ENCODE measurements at regions not wholly inside any gene's neighbourhood (a gene's known extent, or its start where the extent isn't known, plus 50 kb on each side); places are given as distances from the start of the nearest gene placed in this dataset.

GRCh38 chr2:18829251-18829902 lies 240.0 kb upstream of the NT5C1B start:
- WGBS, 2 donors: 25 to 33% methylated on average over 4 of the region's 4 CpGs
- peaks cover 5 to 44% (median 28%) of the 10 kb centered on the region in 9 donors for H3K4me1 ChIP-seq
- DNase-seq (no peak), ATAC-seq (peak in 1 of 8 donors; percentile 24)
- H3K36me3 ChIP-seq: no peaks in the 10 kb centered on the region
- intact Hi-C loops (cut with DNase I): no loop called here
- no peak for TF ChIP-seq CTCF (IDR thresholded peaks at IDR 0.05)
- H3K27me3 ChIP-seq: no peaks in the 10 kb centered on the region
- H3K9me3 ChIP-seq: no peaks in the 10 kb centered on the region
- H3K4me3 ChIP-seq: no peak overlapping the region
- H3K27ac ChIP-seq: peak overlapping the region in 3 of 10 donors; percentile 2 to 31 (median 21)

GRCh38 chr2:18828296-18828695 lies 238.9 kb upstream of the NT5C1B start:
- Histone ChIP-seq H3K4me3 (no peak overlapping the region), H3K36me3 (no peaks in the 10 kb centered on the region), H3K4me1 (peaks cover 5 to 40% (median 28%) of the 10 kb centered on the region in 9 donors), H3K27me3 (no peaks in the 10 kb centered on the region), H3K27ac (no peak overlapping the region), H3K9me3 (no peaks in the 10 kb centered on the region)
- no peak for TF ChIP-seq CTCF (IDR thresholded peaks at IDR 0.05)
- ATAC-seq (no peak), DNase-seq (no peak)
- intact Hi-C loops (cut with DNase I): no loop called here
- WGBS, 2 donors: 84 to 88% methylated on average over 3 of the region's 3 CpGs

- Histone ChIP-seq H3K9me3 (no peaks in the 10 kb centered on the region), H3K4me1 (peaks cover 3 to 18% (median 13%) of the 10 kb centered on the region in 9 donors), H3K4me3 (no peak overlapping the region), H3K27me3 (no peaks in the 10 kb centered on the region), H3K27ac (no peak overlapping the region), H3K36me3 (no peaks in the 10 kb centered on the region)
- no peak for TF ChIP-seq CTCF (IDR thresholded peaks at IDR 0.05)
- DNase-seq (no peak), ATAC-seq (peak in 1 of 8 donors; percentile 32)
- intact Hi-C loops (cut with DNase I): no loop called here
- 67 to 74% methylated on average over 7 of the region's 7 CpGs for WGBS, 2 donors
Observed at GRCh38 chr2:18825838-18826237, 236.5 kb upstream of the NT5C1B start.

GRCh38 chr2:18824915-18825314 lies 235.5 kb upstream of the NT5C1B start:
- no peaks in the 10 kb centered on the region for H3K27me3 ChIP-seq
- peaks cover 0 to 12% (median 8%) of the 10 kb centered on the region in 9 donors for H3K4me1 ChIP-seq
- no peaks in the 10 kb centered on the region for H3K36me3 ChIP-seq
- intact Hi-C loops (cut with DNase I): no loop called here
- no peak overlapping the region for H3K27ac ChIP-seq
- TF ChIP-seq CTCF (IDR thresholded peaks at IDR 0.05): no peak
- no peak overlapping the region for H3K4me3 ChIP-seq
- DNase-seq (no peak), ATAC-seq (peak in 3 of 8 donors; percentile 26 to 51 (median 42))
- 58 to 72% methylated on average over 2 of the region's 2 CpGs for WGBS, 2 donors
- H3K9me3 ChIP-seq: no peaks in the 10 kb centered on the region

Data from heart right ventricle (tissue), 16 donors.